ENCODE measurements at regions not wholly inside any gene's neighbourhood (a gene's known extent, or its start where the extent isn't known, plus 50 kb on each side); places are given as distances from the start of the nearest gene placed in this dataset.

GRCh38 chr7:131225619-131226513 lies 101.8 kb upstream of the MKLN1 start:
- TF ChIP-seq YY1 (IDR thresholded peaks at IDR 0.05; ENCODE audit: low read depth): no peak
- TF ChIP-seq FOXM1 (IDR thresholded peaks at IDR 0.05; ENCODE audit: borderline replicate concordance, low read depth): no peak
- TF ChIP-seq CREB1 (IDR thresholded peaks at IDR 0.05; ENCODE audit: low read depth): no peak
- no peak for TF ChIP-seq TEAD4 (IDR thresholded peaks at IDR 0.05)
- no peak for TF ChIP-seq USF1 (IDR thresholded peaks at IDR 0.05)
- TF ChIP-seq CEBPB (IDR thresholded peaks at IDR 0.05): no peak
- no peak for TF ChIP-seq REST (IDR thresholded peaks at IDR 0.05; ENCODE audit: low read depth)
- TF ChIP-seq TCF12 (IDR thresholded peaks at IDR 0.05; ENCODE audit: low read depth): no peak
- no peak for TF ChIP-seq EGR1 (IDR thresholded peaks at IDR 0.05)
- TF ChIP-seq TAF1 (IDR thresholded peaks at IDR 0.05; ENCODE audit: low read depth): no peak
- TF ChIP-seq MAX (IDR thresholded peaks at IDR 0.05): no peak
- TF ChIP-seq ZBTB7A (IDR thresholded peaks at IDR 0.05; ENCODE audit: low read depth): no peak
- no peak for TF ChIP-seq NFIC (IDR thresholded peaks at IDR 0.05)
- TF ChIP-seq RAD21 (IDR thresholded peaks at IDR 0.05; ENCODE audit: low read depth): no peak
- no peak for TF ChIP-seq EP300 (IDR thresholded peaks at IDR 0.05; ENCODE audit: borderline replicate concordance)

- TF ChIP-seq YY1 (IDR thresholded peaks at IDR 0.05; ENCODE audit: low read depth): no peak
- TF ChIP-seq RAD21 (IDR thresholded peaks at IDR 0.05; ENCODE audit: low read depth): no peak
- no peak for TF ChIP-seq EP300 (IDR thresholded peaks at IDR 0.05; ENCODE audit: borderline replicate concordance)
- no peak for TF ChIP-seq CEBPB (IDR thresholded peaks at IDR 0.05)
- TF ChIP-seq CREB1 (IDR thresholded peaks at IDR 0.05; ENCODE audit: low read depth): no peak
- TF ChIP-seq TCF12 (IDR thresholded peaks at IDR 0.05; ENCODE audit: low read depth): no peak
- TF ChIP-seq ZBTB7A (IDR thresholded peaks at IDR 0.05; ENCODE audit: low read depth): no peak
- TF ChIP-seq FOXM1 (IDR thresholded peaks at IDR 0.05; ENCODE audit: borderline replicate concordance, low read depth): no peak
- TF ChIP-seq NFIC (IDR thresholded peaks at IDR 0.05): no peak
- TF ChIP-seq TEAD4 (IDR thresholded peaks at IDR 0.05): no peak
- no peak for TF ChIP-seq MAX (IDR thresholded peaks at IDR 0.05)
- TF ChIP-seq USF1 (IDR thresholded peaks at IDR 0.05): no peak
- no peak for TF ChIP-seq EGR1 (IDR thresholded peaks at IDR 0.05)
- TF ChIP-seq TAF1 (IDR thresholded peaks at IDR 0.05; ENCODE audit: low read depth): no peak
- TF ChIP-seq REST (IDR thresholded peaks at IDR 0.05; ENCODE audit: low read depth): no peak
Observed at GRCh38 chr7:131226514-131226865, 101.2 kb upstream of the MKLN1 start.

- TF ChIP-seq YY1 (IDR thresholded peaks at IDR 0.05; ENCODE audit: low read depth) (no peak), CEBPB (IDR thresholded peaks at IDR 0.05) (no peak), TCF12 (IDR thresholded peaks at IDR 0.05; ENCODE audit: low read depth) (no peak), NFIC (IDR thresholded peaks at IDR 0.05) (no peak), FOXM1 (IDR thresholded peaks at IDR 0.05; ENCODE audit: borderline replicate concordance, low read depth) (no peak), CREB1 (IDR thresholded peaks at IDR 0.05; ENCODE audit: low read depth) (no peak), MAX (IDR thresholded peaks at IDR 0.05) (no peak), EGR1 (IDR thresholded peaks at IDR 0.05) (no peak), TEAD4 (IDR thresholded peaks at IDR 0.05) (no peak), TAF1 (IDR thresholded peaks at IDR 0.05; ENCODE audit: low read depth) (no peak), EP300 (IDR thresholded peaks at IDR 0.05; ENCODE audit: borderline replicate concordance) (no peak), RAD21 (IDR thresholded peaks at IDR 0.05; ENCODE audit: low read depth) (no peak), ZBTB7A (IDR thresholded peaks at IDR 0.05; ENCODE audit: low read depth) (no peak), REST (IDR thresholded peaks at IDR 0.05; ENCODE audit: low read depth) (no peak), USF1 (IDR thresholded peaks at IDR 0.05) (no peak)
Observed at GRCh38 chr7:131231381-131232220, 96.1 kb upstream of the MKLN1 start.

Data from Ishikawa (cell line).